ENCODE measurements at regions not wholly inside any gene's neighbourhood (a gene's known extent, or its start where the extent isn't known, plus 50 kb on each side); places are given as distances from the start of the nearest gene placed in this dataset.

GRCh38 chr20:51918561-51918960 lies 116.2 kb upstream of the SALL4 start:
- no peaks in the 10 kb centered on the region for H3F3A ChIP-seq (ENCODE audit: insufficient read depth, low read length)
- no peaks in the 10 kb centered on the region for H3K9me3 ChIP-seq (ENCODE audit: low read length)
- no peaks in the 10 kb centered on the region for H3K4me1 ChIP-seq (ENCODE audit: insufficient read depth, low read length, severe bottlenecking)
- H3K9ac ChIP-seq (ENCODE audit: low read length): no peak overlapping the region
- H3K27ac ChIP-seq (ENCODE audit: low read depth, low read length, poor library complexity, severe bottlenecking): no peak overlapping the region
- H2AFZ ChIP-seq (ENCODE audit: low read length): no peak overlapping the region
- no peaks in the 10 kb centered on the region for H3K9me2 ChIP-seq (ENCODE audit: low read depth, low read length)
- no peaks in the 10 kb centered on the region for H3K36me3 ChIP-seq (ENCODE audit: insufficient read depth, low read length)
- H4K20me1 ChIP-seq (ENCODE audit: insufficient read depth, low read length): no peaks in the 10 kb centered on the region
- H3K4me3 ChIP-seq (ENCODE audit: low read depth, low read length, poor library complexity, severe bottlenecking): no peak overlapping the region
- H3K27me3 ChIP-seq (ENCODE audit: insufficient read depth, low read length): no peaks in the 10 kb centered on the region
- H3K4me2 ChIP-seq (ENCODE audit: low read length): no peak overlapping the region
- TF ChIP-seq CTCF (IDR thresholded peaks at IDR 0.05; ENCODE audit: low read length) (no peak), EZH2 (IDR thresholded peaks at IDR 0.05; ENCODE audit: borderline replicate concordance, low read length) (no peak)
- no peaks in the 10 kb centered on the region for H3K79me2 ChIP-seq (ENCODE audit: insufficient read depth, low read length)

GRCh38 chr20:51917886-51918535 lies 115.7 kb upstream of the SALL4 start:
- Histone ChIP-seq H3K4me1 (ENCODE audit: insufficient read depth, low read length, severe bottlenecking) (no peaks in the 10 kb centered on the region), H3K4me3 (ENCODE audit: low read depth, low read length, poor library complexity, severe bottlenecking) (no peak overlapping the region), H3K9ac (ENCODE audit: low read length) (no peak overlapping the region), H3K27me3 (ENCODE audit: insufficient read depth, low read length) (no peaks in the 10 kb centered on the region), H3K27ac (ENCODE audit: low read depth, low read length, poor library complexity, severe bottlenecking) (no peak overlapping the region), H3F3A (ENCODE audit: insufficient read depth, low read length) (no peaks in the 10 kb centered on the region), H3K9me2 (ENCODE audit: low read depth, low read length) (no peaks in the 10 kb centered on the region), H2AFZ (ENCODE audit: low read length) (no peak overlapping the region), H3K79me2 (ENCODE audit: insufficient read depth, low read length) (no peaks in the 10 kb centered on the region), H3K36me3 (ENCODE audit: insufficient read depth, low read length) (no peaks in the 10 kb centered on the region), H4K20me1 (ENCODE audit: insufficient read depth, low read length) (no peaks in the 10 kb centered on the region), H3K4me2 (ENCODE audit: low read length) (no peak overlapping the region), H3K9me3 (ENCODE audit: low read length) (no peaks in the 10 kb centered on the region)
- no peak for TF ChIP-seq EZH2 (IDR thresholded peaks at IDR 0.05; ENCODE audit: borderline replicate concordance, low read length)
- no peak for TF ChIP-seq CTCF (IDR thresholded peaks at IDR 0.05; ENCODE audit: low read length)

- Histone ChIP-seq H3K9me2 (ENCODE audit: low read depth, low read length) (no peaks in the 10 kb centered on the region), H3K27me3 (ENCODE audit: insufficient read depth, low read length) (no peaks in the 10 kb centered on the region), H3K4me1 (ENCODE audit: insufficient read depth, low read length, severe bottlenecking) (no peaks in the 10 kb centered on the region), H3K36me3 (ENCODE audit: insufficient read depth, low read length) (no peaks in the 10 kb centered on the region), H3K79me2 (ENCODE audit: insufficient read depth, low read length) (no peaks in the 10 kb centered on the region), H3K27ac (ENCODE audit: low read depth, low read length, poor library complexity, severe bottlenecking) (no peak overlapping the region), H3K4me2 (ENCODE audit: low read length) (no peak overlapping the region), H3K9me3 (ENCODE audit: low read length) (no peaks in the 10 kb centered on the region), H4K20me1 (ENCODE audit: insufficient read depth, low read length) (no peaks in the 10 kb centered on the region), H3K9ac (ENCODE audit: low read length) (no peak overlapping the region), H3K4me3 (ENCODE audit: low read depth, low read length, poor library complexity, severe bottlenecking) (no peak overlapping the region), H2AFZ (ENCODE audit: low read length) (no peak overlapping the region), H3F3A (ENCODE audit: insufficient read depth, low read length) (no peaks in the 10 kb centered on the region)
- TF ChIP-seq CTCF (IDR thresholded peaks at IDR 0.05; ENCODE audit: low read length) (no peak), EZH2 (IDR thresholded peaks at IDR 0.05; ENCODE audit: borderline replicate concordance, low read length) (no peak)
These were observed 113.9 kb upstream of the SALL4 start for GRCh38 chr20:51916244-51916643.

All from OCI-LY1 (cell line).